ENCODE measurements at regions not wholly inside any gene's neighbourhood (a gene's known extent, or its start where the extent isn't known, plus 50 kb on each side); places are given as distances from the start of the nearest gene placed in this dataset.

GRCh38 chr4:187739771-187740170, 255.8 kb upstream of the ZFP42 start:
- TF ChIP-seq POLR2A (IDR thresholded peaks at IDR 0.05) (no peak), CTCF (IDR thresholded peaks at IDR 0.05) (no peak)
